Endothelial cell of hepatic sinusoid (primary cell): ENCODE measurements at regions not wholly inside any gene's neighbourhood (a gene's known extent, or its start where the extent isn't known, plus 50 kb on each side); places are given as distances from the start of the nearest gene placed in this dataset.

Source experiments
- in situ Hi-C: cut with HindIII; loops from 2 replicates; pipeline ENCODE4 v1.10.0; 2017; ENCODE audit warnings: low sequenced_read_pairs

DNA sequence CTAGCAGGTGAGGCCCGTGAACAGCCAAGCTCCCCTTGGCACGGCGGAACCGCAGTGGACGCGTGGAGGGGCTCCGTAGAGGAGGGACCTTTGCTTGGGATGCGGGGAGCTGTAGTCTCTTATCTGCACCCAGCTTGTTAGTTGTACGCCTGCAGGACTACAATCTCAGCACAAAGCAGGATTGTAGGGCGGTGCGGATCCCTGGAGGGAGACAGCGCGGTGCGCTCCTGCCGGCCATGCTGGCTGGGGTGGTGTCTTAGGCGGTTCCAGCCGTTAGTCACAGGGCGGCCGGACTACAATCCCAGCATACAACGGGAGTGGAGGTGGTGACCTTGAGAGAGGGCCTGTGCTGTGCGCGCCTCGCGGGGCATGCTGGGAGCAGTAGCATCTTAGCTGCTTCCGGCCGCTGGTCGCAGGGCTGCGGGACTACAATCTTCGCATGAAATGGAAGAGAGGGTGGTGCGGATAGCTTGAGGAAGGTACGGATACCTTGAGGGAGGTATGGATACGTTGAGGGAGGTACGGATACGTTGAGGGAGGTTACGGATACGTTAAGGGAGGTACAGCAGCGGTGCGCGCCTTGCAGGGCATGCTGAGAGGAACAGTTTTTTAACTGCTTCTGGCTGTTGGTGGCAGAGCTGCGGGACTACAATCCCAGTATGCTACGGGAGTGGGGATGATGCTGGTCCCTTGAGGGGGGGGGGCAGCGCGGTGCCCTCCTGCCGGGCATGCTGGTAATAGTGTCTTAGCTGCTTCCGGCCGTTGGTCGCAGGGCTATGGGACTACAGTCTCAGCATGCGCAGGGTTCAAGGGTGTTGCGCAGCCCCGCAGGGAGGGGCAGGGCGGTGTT lies 1419.1 kb downstream of the UQCRFS1 start:
- in situ Hi-C loops, result no loop called here

DNA sequence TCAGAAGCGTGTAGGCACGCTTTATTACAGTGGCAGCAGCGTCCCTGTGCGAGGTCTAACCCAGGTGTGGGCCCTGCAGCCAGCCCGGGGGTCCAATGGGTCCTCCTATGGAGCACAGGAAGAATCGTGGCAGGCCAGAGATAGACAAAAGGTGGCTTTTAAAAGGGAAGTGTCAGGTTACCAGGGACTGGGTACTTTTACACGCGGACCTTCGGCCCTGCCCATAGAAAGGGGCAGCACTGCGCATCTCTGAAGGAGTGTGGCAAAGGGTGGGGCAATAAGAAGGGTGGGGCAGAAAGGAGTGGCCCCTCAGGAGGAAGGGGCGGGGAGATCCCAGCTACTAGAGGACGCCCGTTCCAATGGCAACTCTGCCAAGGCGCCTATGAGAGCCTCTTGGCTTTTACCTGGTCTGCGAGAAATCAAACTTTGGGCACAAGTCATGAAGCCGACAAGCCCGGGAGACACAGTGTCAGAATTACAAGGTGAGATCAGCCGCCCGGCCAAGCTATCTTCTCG lies 1419.8 kb downstream of the UQCRFS1 start:
- in situ Hi-C loops, result no loop called here

GRCh38 chr19:27792576-27793127 lies 1420.3 kb downstream of the UQCRFS1 start:
- in situ Hi-C loops, result no loop called here

DNA sequence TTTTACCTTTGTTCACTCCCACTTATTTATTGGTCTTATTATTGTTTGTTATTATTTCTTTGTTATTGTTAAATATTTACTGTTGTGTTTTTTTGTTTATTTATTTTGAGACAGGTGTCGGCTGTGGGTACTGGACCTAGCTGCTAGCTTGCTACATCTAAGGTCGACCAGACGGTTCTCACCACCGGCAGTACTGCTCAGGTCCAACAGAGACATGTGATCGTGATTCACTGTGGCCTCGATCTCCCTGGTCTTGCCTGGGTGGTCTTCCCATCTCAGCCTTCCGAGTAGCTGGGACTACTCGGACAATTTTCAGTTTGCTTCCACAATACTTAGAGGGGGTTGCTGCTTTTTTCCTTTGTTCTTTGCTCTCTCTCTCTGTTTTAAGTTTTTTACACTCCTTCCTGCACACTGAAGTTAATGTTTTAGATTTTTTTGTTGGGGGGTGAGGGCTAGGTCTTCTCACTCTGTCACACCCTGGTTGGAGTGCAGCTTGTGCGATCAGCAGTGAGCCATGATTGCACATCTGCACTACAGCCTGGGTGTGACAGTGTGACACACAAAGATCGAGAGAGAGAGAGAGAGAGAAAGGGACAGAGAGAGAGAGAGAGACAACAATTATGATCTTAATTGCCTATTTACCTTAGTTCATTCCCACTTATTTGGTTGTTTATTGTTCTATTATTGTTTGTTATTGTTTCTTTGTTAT lies 1432.4 kb downstream of the UQCRFS1 start:
- in situ Hi-C loops, result no loop called here

DNA sequence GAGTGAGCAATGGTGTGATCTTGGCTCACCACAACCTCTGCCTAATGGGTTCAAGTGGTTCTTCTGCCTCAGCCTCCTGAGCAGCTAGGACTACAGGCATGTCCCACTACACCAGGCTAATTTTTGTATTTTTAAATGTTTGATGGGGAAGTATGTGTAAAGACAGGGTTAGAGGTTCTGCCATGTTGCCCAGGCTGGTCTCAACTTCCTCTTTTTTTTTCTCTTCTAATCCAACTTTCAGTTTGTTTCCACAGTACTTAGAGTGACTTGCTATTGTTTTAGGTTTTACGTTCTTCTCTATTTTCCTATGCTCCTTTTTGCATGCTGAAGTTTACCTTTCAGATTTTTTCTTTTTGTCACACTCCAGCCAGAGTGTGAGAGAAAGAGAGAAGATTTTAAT lies 1433.0 kb downstream of the UQCRFS1 start:
- in situ Hi-C loops, result no loop called here

DNA sequence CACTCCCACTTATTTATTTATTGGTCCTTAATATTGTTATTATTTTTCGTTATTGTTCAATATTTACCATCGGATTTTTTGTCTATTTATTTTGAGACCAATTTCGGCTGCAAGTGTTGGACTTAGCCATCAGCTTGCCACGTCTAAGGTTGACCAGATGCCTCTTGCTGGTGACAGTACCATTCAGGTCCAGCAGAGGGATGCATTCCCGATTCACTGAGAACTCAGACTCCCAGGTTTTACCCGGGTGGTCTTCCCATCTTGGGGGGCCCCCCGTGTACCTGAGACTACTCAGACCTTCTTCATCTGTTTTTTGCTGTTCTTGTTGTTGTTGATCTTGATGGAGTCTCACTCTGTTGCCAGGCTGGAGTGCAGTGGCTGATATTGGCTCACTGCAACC lies 1435.2 kb downstream of the UQCRFS1 start:
- in situ Hi-C loops, result no loop called here

- in situ Hi-C loops, result no loop called here
Measured at GRCh38 chr19:27777242-27777641, 1435.7 kb downstream of the UQCRFS1 start.

GRCh38 chr19:27776524-27776923 lies 1436.4 kb downstream of the UQCRFS1 start:
- in situ Hi-C loops, result no loop called here

DNA sequence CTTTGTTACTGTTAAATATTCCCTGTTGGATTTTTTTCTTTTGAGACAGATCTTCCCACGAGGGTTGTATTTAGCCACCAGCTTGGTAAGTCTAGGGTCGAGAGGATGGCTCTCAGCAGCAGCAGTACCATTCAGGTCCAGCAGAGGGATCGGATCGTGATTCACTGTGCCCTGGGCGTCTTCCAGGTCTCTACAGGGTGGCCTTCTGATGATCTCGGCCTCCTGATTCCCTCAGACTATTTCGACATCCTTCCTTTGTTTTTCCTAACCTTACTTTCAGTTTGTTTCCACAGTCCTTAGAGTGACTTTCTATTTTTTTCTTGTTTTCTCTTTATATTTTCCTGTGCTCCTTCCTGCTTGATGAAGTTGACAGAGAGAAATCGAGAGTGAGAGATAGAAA lies 1436.9 kb downstream of the UQCRFS1 start:
- in situ Hi-C loops, result no loop called here

GRCh38 chr19:27775395-27775794 lies 1437.6 kb downstream of the UQCRFS1 start:
- in situ Hi-C loops, result no loop called here

DNA sequence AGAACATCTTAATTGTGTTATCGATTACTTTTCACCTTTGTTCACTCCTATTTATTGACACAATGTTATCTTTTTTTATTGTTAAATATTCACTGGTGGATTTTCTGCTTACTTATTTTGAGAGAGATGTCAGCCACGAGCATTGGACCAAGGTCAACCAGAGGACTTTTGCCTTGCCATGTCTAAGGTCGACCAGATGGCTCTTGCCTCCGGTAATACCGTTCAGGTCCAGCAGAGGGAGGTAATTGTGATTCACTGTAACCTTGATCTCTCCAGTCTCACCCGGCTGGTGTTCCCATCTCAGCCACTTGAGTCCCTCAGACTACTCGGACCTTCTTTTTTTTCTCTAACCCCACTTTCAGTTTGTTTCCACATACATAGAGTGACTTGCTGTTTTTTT lies 1438.1 kb downstream of the UQCRFS1 start:
- in situ Hi-C loops, result no loop called here

DNA sequence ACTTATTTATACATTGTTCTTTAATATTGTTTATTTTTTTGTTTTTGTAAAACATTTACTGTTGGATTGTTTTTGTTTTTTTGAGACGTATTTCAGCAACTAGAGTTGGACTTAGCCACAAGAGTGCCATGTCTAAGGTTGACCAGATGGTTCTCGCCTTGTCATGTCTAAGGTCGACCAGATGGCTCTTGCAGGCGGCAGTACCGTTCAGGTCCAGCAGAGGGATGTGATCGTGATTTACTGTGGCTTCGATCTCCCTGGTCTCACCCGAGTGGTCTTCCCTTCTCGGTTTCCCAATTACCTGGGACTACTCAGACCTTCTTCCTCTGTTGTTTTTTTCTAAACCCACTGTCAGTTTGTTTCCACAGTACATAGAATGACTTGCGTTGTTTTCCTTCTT lies 1438.6 kb downstream of the UQCRFS1 start:
- in situ Hi-C loops, result no loop called here

DNA sequence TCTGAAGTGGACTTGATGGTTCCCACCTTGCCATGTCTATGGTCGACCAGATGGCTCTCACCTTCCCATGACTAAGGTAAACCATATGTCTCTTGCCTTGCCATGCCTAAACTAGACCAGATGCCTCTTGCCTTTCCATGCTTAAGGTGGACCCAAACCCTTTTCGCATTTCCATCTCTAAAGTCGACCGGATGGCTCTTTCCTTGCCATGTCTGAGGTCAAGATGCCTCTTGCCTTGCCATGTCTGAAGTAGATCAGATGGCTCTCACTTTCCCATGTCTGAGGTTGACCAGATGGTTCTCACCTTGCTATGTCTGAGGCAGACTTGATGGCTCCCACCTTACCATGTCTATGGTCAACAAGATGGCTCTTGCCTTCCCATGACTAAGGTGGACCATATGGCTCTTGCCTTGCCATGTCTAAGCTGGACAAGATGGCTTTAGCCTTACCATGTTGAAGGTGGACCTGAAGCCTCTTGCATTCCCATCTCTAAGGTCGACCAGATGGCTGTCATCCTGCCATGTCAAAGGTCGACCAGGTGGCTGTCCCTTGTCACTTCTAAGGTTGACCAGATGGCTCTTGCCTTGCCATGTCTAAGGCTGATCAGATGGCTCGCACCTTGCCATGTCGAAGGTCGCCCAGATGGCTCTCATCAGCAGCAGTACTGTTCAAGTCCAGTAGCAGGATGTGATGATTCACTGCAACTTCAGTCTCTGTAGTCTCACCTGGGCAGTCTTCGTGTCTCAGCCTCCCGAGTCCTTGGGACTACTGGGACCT lies 1439.4 kb downstream of the UQCRFS1 start:
- in situ Hi-C loops, result no loop called here

- in situ Hi-C loops, result no loop called here
Measured at GRCh38 chr19:27772059-27772458, 1440.9 kb downstream of the UQCRFS1 start.

- in situ Hi-C loops, result no loop called here
Measured at GRCh38 chr19:27770095-27770494, 1442.9 kb downstream of the UQCRFS1 start.

GRCh38 chr19:27767234-27767633 lies 1445.7 kb downstream of the UQCRFS1 start:
- in situ Hi-C loops, result no loop called here

- in situ Hi-C loops, result no loop called here
Measured at GRCh38 chr19:27765912-27766725, 1446.8 kb downstream of the UQCRFS1 start.

DNA sequence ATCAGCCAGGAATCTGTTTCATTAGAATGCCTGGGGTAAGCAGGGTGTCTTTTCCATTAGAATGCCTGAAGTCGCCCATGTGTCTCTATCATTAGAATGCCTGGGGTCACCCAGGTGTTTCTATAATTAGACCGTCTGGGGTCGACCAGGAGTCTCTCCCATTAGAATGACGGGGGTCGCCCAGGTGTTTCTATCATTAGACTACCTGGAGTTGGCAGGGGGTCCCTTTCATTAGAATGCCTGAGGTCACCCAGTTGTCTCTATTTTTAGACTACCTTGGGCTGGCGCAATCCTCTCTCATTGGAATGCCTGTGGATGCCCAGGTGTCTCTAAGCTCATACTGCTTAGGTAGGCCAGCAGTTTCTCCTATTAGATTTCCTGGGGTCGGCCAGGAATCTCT lies 1447.6 kb downstream of the UQCRFS1 start:
- in situ Hi-C loops, result no loop called here

- in situ Hi-C loops, result no loop called here
Measured at GRCh38 chr19:27764186-27764804, 1448.7 kb downstream of the UQCRFS1 start.

DNA sequence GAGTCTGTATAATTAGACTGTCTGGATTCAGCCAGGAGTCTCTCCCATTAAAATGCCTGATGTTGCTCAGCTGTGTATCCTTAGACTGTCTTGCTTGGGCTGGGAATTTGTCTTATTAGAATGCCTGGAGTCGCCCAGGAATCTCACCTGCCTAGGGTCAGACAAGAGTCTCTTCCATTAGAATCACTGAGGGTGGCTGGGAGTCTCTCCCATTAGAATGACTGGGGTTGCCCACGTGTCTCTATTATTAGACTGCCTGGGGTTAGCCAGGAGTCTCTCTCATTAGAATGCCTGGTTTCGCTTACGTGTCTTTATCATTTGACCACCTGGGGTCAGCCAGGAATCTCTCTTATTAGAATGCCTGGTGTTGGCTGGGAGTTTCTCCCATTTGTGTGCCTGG lies 1450.0 kb downstream of the UQCRFS1 start:
- in situ Hi-C loops, result no loop called here
